Caco-2 (cell line): ENCODE measurements at regions not wholly inside any gene's neighbourhood (a gene's known extent, or its start where the extent isn't known, plus 50 kb on each side); places are given as distances from the start of the nearest gene placed in this dataset.

Source experiments
- BruUV-seq: library from RNA; stranded (reverse); fragments of 400-500 nt; replicated peaks from 2 replicates; lab custom pipeline; 2021; lab: Mats Ljungman, UMichigan
- CTCF ChIA-PET: fragments of 300-600 bp; sonication (Branson Sonifier 250); formaldehyde crosslinking; loops from one replicate; lab custom pipeline; 2022; ENCODE audit warnings: antibody characterized with exemption; lab: Charles Lee
- POLR2A ChIA-PET: fragments of 300-600 bp; sonication (Branson Sonifier 250); formaldehyde crosslinking; loops from one replicate; lab custom pipeline; 2022; ENCODE audit warnings: antibody characterized with exemption; lab: Charles Lee
- DNase-seq, 2 experiments: peaks; one replicate each; pipeline versions ENCODE4 v3.0.0 to v3.0.0-alpha.2; 2020 to 2022
- H3K27me3 ChIP-seq: replicated peaks from 2 replicates; pipeline ENCODE4 v1.6.0; 2011; ENCODE audit warnings: low read length; ENCODE audit not compliant: control insufficient read depth, insufficient read depth
- H3K36me3 ChIP-seq: 2 replicates; pipeline ENCODE4 v1.5.1; 2011; ENCODE audit warnings: low read length; ENCODE audit not compliant: control insufficient read depth, insufficient read depth
- H3K4me1 ChIP-seq: fragments of 250-450 bp; sonication (Bioruptor Pico); 2 replicates; pipeline ENCODE4 v1.5.1; 2020; ENCODE audit warnings: mild to moderate bottlenecking
- H3K4me3 ChIP-seq: 2 replicates; pipeline ENCODE4 v1.5.1; 2011; ENCODE audit warnings: low read depth, mild to moderate bottlenecking, control low read depth, low read length
- H3K9me3 ChIP-seq: fragments of 250-450 bp; sonication (Bioruptor Pico); 2 replicates; pipeline ENCODE4 v1.5.1; 2020; ENCODE audit warnings: mild to moderate bottlenecking, moderate library complexity
- H3K27ac Mint-ChIP-seq: one replicate; pipeline ENCODE4 v1.8.0; 2022; ENCODE audit warnings: mixed read lengths; ENCODE audit not compliant: unreplicated experiment
- H3K27me3 Mint-ChIP-seq: one replicate; pipeline ENCODE4 v1.8.0; 2022; ENCODE audit warnings: mixed read lengths; ENCODE audit not compliant: insufficient read depth, unreplicated experiment
- H3K36me3 Mint-ChIP-seq: one replicate; pipeline ENCODE4 v1.8.0; 2022; ENCODE audit warnings: mild to moderate bottlenecking, mixed read lengths; ENCODE audit not compliant: insufficient read depth, unreplicated experiment
- H3K4me1 Mint-ChIP-seq: one replicate; pipeline ENCODE4 v1.8.0; 2022; ENCODE audit warnings: low read depth, mixed read lengths; ENCODE audit not compliant: unreplicated experiment
- H3K4me3 Mint-ChIP-seq: one replicate; pipeline ENCODE4 v1.8.0; 2022; ENCODE audit warnings: mild to moderate bottlenecking, moderate library complexity, mixed read lengths; ENCODE audit not compliant: unreplicated experiment
- H3K9me3 Mint-ChIP-seq: one replicate; pipeline ENCODE4 v1.8.0; 2022; ENCODE audit warnings: mixed read lengths; ENCODE audit not compliant: unreplicated experiment
- intact Hi-C: fragments of 100-400 bp; cut with micrococcal nuclease; formaldehyde crosslinking; loops from one replicate; pipeline ENCODE4 v1.10.0; 2022; ENCODE audit not compliant: unreplicated experiment
- TF ChIP-seq, protein P1 (sequence below), 2 experiments: fragments of 200-600 bp in 1 of 2; IDR thresholded peaks; 1 replicate in 1 of 2; 2 replicates in 1 of 2; pipeline versions ENCODE4 v1.5.1 to v1.8.0; 2011 to 2022; ENCODE audit warnings: antibody characterized with exemption in 1 of 2, control low read depth in 1 of 2, inconsistent platforms in 1 of 2, low read depth in 1 of 2, low read length in 1 of 2, mild to moderate bottlenecking in 1 of 2, moderate library complexity in 1 of 2; ENCODE audit not compliant: insufficient read depth in 1 of 2, severe bottlenecking in 1 of 2, unreplicated experiment in 1 of 2

DNA sequence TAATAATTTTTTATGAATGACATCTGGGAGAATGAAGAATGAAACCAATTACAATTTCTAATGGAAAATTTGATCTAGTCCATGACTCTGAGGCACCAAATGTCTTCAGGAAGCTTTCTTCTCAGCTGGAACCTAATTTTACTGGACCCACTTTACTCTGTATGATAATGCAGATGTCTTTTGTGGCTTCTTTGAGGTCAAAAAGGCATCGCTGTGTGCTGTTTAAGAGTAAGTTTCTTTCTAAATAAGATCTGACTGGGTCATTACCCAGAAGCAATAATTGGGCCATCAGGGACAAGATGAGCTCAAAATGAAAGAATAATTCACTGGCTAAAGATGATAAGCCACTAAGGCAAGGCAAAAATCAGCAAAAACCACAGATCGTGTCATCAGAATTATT, 633.4 kb downstream of the PSAT1 start:
- no peaks in the 10 kb centered on the region for H3K27me3 ChIP-seq
- no peak for DNase-seq
- intact Hi-C loops: no loop called here
- H3K9me3 ChIP-seq: no peaks in the 10 kb centered on the region
- no peaks in the 10 kb centered on the region for H3K36me3 ChIP-seq
- H3K4me1 Mint-ChIP-seq: no peaks in the 10 kb centered on the region
- H3K27me3 Mint-ChIP-seq: no peaks in the 10 kb centered on the region
- TF ChIP-seq, protein P1, sequence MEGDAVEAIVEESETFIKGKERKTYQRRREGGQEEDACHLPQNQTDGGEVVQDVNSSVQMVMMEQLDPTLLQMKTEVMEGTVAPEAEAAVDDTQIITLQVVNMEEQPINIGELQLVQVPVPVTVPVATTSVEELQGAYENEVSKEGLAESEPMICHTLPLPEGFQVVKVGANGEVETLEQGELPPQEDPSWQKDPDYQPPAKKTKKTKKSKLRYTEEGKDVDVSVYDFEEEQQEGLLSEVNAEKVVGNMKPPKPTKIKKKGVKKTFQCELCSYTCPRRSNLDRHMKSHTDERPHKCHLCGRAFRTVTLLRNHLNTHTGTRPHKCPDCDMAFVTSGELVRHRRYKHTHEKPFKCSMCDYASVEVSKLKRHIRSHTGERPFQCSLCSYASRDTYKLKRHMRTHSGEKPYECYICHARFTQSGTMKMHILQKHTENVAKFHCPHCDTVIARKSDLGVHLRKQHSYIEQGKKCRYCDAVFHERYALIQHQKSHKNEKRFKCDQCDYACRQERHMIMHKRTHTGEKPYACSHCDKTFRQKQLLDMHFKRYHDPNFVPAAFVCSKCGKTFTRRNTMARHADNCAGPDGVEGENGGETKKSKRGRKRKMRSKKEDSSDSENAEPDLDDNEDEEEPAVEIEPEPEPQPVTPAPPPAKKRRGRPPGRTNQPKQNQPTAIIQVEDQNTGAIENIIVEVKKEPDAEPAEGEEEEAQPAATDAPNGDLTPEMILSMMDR (IDR thresholded peaks at IDR 0.05; ENCODE audit: insufficient read depth in 1 of 2, low read depth in 1 of 2, low read length in 1 of 2, severe bottlenecking in 1 of 2, unreplicated experiment in 1 of 2): no peak
- ChIA-PET POLR2A (no interaction called here), CTCF (no interaction called here)
- H3K4me1 ChIP-seq: no peaks in the 10 kb centered on the region
- H3K4me3 ChIP-seq: no peak overlapping the region
- H3K27ac Mint-ChIP-seq: no peak overlapping the region
- H3K9me3 Mint-ChIP-seq: no peaks in the 10 kb centered on the region
- no peak overlapping the region for H3K4me3 Mint-ChIP-seq
- no TSS peak for BruUV-seq
- no peaks in the 10 kb centered on the region for H3K36me3 Mint-ChIP-seq

DNA sequence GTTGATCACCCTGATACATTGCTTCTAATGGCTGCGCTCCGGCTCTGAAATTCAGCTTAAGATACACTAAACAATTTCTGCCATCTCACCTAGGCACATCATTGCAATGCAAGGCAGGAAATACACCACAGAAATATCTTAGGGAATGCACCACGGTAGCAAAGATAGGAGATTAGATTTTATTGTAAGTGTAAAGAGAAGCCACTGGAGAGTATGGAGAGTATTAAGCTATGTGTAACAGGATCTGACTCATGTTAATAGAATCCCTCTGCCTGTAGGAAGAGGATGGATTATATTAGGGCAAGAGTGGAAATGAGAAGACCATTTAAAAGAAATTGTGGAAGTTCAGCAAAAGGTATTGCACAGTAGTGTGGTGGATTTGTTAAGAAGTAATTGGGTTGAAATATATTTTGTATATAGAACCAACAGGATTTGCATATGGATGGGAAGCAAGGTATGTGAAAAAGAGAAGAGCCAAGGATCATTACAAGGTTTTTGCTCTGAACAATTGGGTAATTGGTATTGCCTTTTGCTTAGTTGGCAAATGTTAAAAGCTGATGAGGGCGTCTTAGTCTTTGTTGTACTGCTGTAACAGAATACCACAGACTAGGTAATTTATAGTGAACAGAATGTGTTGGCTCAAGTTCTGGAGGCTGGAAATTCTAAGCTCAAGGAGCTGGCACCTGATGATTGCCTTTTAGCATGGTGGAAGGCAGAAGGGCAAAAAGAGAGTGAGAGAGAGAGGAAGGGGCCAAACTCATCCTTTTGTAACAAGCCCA, 636.1 kb downstream of the PSAT1 start:
- BruUV-seq: no TSS peak

DNA sequence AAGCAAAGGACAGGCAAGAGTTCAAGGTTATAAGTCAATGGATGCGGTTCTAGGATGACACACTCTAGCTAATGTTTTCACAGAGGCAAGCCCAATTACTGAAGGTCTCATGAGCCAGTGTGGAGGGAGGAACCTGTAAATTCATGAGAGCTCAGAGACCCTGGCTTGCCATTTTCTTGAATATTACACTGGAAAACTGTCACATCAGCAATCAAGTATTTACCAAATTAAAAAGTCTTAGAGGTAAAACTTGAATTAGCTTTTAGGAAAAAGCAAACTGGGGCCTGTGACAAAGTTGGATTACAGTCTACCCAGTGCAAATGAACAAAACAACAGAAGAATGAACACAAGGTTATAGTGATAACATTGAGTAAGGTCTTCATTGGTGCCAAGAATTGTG, 636.9 kb upstream of the TLE4 start:
- intact Hi-C loops: no loop called here
- H3K4me1 Mint-ChIP-seq: no peaks in the 10 kb centered on the region
- no peak overlapping the region for H3K27ac Mint-ChIP-seq

More for the DNA sequence above, 636.1 kb downstream of the PSAT1 start:
- Histone ChIP-seq H3K27me3 (no peaks in the 10 kb centered on the region), H3K9me3 (no peaks in the 10 kb centered on the region), H3K4me1 (no peaks in the 10 kb centered on the region), H3K36me3 (no peaks in the 10 kb centered on the region), H3K4me3 (no peak overlapping the region)
- no peaks in the 10 kb centered on the region for H3K36me3 Mint-ChIP-seq
- no peaks in the 10 kb centered on the region for H3K27me3 Mint-ChIP-seq
- ChIA-PET POLR2A (no interaction called here), CTCF (no interaction called here)
- TF ChIP-seq, protein P1 (IDR thresholded peaks at IDR 0.05; ENCODE audit: insufficient read depth in 1 of 2, low read depth in 1 of 2, low read length in 1 of 2, severe bottlenecking in 1 of 2, unreplicated experiment in 1 of 2): no peak
- intact Hi-C loops: no loop called here
- no peaks in the 10 kb centered on the region for H3K4me1 Mint-ChIP-seq
- no peak overlapping the region for H3K27ac Mint-ChIP-seq
- no peak overlapping the region for H3K4me3 Mint-ChIP-seq
- DNase-seq: no peak
- no peaks in the 10 kb centered on the region for H3K9me3 Mint-ChIP-seq

More for the DNA sequence above, 636.9 kb upstream of the TLE4 start:
- TF ChIP-seq, protein P1 (IDR thresholded peaks at IDR 0.05; ENCODE audit: insufficient read depth in 1 of 2, low read depth in 1 of 2, low read length in 1 of 2, severe bottlenecking in 1 of 2, unreplicated experiment in 1 of 2): no peak
- ChIA-PET CTCF (no interaction called here), POLR2A (no interaction called here)
- H3K27me3 ChIP-seq: no peaks in the 10 kb centered on the region
- no peaks in the 10 kb centered on the region for H3K36me3 ChIP-seq
- DNase-seq: no peak
- no peak overlapping the region for H3K4me3 ChIP-seq
- no peaks in the 10 kb centered on the region for H3K4me1 ChIP-seq
- H3K27me3 Mint-ChIP-seq: no peaks in the 10 kb centered on the region
- no peaks in the 10 kb centered on the region for H3K9me3 Mint-ChIP-seq
- no peak overlapping the region for H3K4me3 Mint-ChIP-seq
- H3K9me3 ChIP-seq: no peaks in the 10 kb centered on the region
- H3K36me3 Mint-ChIP-seq: no peaks in the 10 kb centered on the region
- no TSS peak for BruUV-seq
